DND-41 (cell line): ENCODE measurements at regions not wholly inside any gene's neighbourhood (a gene's known extent, or its start where the extent isn't known, plus 50 kb on each side); places are given as distances from the start of the nearest gene placed in this dataset.

Experiments used
- EZH2 ChIP-seq: IDR thresholded peaks from 3 replicates; pipeline ENCODE4 v1.6.1; 2012; ENCODE audit warnings: borderline replicate concordance, low read depth, mild to moderate bottlenecking, moderate library complexity, low read length, inconsistent platforms; ENCODE audit not compliant: severe bottlenecking
- TF ChIP-seq, protein P1 (sequence below): IDR thresholded peaks from 2 replicates; pipeline ENCODE4 v1.5.1; 2012; ENCODE audit warnings: borderline replicate concordance, low read length, moderate library complexity, mild to moderate bottlenecking; ENCODE audit not compliant: poor library complexity, severe bottlenecking; ENCODE audit errors: extremely low read depth

DNA sequence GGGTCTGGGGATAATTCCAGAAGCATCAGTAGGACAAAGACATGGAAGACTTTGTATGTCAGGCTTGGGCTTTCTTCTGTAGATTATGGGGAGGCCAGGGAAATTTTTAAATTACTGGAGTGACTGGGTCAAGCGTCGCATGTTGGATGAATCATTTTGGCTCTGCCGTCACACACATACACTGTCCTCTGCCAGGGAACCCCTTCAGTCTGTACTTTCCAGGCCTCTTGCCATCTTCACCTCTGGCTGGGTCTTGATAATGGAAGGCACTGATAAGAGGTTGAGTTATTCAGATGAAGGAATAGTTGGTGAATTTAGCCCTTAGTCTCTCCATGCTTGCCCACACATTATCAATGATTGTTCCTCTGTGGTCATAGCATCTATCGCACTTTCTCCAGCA is 895.1 kb upstream of the CELF4 start:
- TF ChIP-seq, protein P1, sequence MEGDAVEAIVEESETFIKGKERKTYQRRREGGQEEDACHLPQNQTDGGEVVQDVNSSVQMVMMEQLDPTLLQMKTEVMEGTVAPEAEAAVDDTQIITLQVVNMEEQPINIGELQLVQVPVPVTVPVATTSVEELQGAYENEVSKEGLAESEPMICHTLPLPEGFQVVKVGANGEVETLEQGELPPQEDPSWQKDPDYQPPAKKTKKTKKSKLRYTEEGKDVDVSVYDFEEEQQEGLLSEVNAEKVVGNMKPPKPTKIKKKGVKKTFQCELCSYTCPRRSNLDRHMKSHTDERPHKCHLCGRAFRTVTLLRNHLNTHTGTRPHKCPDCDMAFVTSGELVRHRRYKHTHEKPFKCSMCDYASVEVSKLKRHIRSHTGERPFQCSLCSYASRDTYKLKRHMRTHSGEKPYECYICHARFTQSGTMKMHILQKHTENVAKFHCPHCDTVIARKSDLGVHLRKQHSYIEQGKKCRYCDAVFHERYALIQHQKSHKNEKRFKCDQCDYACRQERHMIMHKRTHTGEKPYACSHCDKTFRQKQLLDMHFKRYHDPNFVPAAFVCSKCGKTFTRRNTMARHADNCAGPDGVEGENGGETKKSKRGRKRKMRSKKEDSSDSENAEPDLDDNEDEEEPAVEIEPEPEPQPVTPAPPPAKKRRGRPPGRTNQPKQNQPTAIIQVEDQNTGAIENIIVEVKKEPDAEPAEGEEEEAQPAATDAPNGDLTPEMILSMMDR: no peak
- TF ChIP-seq EZH2: no peak
